HG03520 (cell line): ENCODE measurements at regions not wholly inside any gene's neighbourhood (a gene's known extent, or its start where the extent isn't known, plus 50 kb on each side); places are given as distances from the start of the nearest gene placed in this dataset.
A peak's percentile ranks its signal among the peaks of the same experiment; 100 is the strongest.
"Not testable (repeated sequence)": the region's sequence is repeated elsewhere in the genome, so short reads cannot be mapped to it uniquely, and the experiment has no call there.

ENCODE experiments used
- ATAC-seq: cut with Tn5 transposase; IDR thresholded peaks from one replicate; pipeline ENCODE4 v1.9.1; 2021; ENCODE audit warnings: mild to moderate bottlenecking, moderate library complexity; ENCODE audit not compliant: unreplicated experiment

DNA sequence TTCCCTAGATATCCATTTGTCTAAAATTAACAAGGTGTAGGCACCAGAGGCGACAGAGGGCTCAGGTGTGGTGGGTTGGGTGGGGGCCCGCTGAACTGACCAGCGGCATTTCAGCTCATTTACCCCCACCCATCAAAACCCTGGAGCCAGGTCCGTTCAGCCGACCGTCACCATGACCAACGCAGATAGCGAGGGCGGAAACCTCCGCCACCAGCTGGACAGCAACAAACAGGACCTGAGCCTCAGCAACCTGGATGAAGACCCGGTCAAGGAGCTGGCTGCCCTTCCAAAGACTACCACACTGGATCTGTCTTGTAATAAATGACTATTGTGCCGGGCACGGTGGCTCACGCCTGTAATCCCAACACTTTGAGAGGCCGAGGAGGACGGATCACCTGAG lies 120.8 kb upstream of the LGSN start:
- ATAC-seq, result no peak

DNA sequence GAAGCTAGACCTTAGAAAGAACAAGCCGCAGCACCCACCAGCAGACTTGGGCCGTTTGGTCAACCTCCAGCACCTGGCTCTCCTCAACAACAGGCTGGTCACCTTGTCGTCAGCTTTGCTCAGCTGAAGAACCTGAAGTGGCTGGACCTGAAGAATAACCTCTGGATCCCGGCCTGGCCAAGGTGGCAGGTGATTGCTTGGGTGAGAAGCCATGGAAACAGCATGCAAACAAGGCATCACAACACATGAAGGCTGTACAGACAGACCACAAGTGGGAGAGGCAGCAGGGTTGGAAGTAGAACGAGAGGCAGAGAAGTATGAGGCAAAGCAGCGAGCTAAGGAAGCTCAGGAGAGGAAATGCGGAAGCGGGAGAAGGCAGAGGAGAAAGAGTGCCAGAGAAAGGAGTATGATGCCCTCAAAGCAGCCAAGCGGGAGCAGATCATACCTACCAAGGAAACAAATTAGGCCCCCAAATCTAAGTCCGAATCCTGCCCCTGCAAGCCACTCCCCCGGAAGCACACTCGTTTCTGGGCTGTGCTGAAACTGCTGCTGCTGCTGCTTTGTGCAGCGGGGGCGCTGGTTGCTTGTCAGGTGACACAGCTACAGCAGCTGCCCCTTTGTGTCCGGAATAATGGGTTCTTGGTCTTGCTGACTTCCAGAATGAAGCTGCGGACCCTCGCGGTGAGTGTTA lies 121.6 kb upstream of the LGSN start:
- ATAC-seq, result peak; percentile 79

DNA sequence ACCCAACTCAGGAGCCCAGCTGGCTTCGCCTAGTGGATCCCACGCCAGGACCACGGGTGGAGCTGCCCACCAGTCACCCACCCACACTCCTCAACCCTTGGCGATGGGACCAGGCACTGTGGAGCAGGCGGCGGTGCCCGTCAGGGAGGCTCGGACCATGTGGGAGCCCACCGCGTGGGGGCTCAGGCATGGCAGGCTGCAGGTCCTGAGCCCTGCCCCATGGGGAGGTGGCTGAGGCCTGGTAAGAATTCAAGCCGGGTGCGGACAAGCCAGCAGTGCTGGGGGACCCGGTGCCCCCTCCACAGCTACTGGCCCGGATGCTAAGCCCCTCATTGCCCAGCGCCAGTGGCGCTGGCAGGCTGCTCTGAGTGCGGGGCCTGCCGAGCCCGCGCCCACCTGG lies 123.1 kb upstream of the LGSN start:
- ATAC-seq, result no peak

DNA sequence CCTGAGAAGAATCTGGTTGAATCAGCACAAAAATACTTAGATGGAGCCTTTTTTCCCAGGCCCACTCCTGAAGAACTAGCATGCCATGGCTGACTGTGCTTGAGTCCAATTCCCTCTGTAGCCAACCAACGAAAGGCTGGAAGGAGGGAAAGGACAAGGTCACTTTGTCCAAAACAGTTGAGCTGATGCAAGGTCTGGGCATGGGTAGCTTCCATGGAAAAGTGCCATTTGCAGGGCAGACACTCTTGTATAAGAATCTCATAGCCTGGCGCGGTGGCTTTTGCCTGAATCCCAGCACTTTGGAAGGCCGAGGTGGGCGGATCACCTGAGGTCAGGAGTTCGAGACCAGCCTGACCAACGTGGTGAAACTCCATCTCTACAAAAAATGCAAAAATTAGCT lies 125.0 kb upstream of the LGSN start:
- ATAC-seq, result no peak

DNA sequence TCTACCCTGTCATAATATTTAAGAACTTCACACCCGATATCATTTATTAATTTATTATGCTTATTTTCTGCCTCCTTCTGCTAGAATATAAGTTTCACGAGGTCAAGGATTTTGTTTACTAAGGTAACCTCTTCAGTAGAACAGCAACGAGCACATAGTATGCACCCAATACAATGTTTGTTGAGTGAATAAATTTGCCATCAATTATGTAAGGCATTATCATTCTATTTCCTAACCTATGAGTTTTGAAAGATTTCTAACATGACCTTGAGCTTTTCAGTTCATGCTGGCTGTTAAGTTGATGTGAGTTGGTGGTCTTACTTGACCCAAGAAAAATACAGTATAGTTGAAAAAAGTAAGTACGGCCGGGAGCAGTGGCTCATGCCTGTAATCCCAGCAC lies 125.9 kb upstream of the LOC128125822 start:
- ATAC-seq, result no peak

DNA sequence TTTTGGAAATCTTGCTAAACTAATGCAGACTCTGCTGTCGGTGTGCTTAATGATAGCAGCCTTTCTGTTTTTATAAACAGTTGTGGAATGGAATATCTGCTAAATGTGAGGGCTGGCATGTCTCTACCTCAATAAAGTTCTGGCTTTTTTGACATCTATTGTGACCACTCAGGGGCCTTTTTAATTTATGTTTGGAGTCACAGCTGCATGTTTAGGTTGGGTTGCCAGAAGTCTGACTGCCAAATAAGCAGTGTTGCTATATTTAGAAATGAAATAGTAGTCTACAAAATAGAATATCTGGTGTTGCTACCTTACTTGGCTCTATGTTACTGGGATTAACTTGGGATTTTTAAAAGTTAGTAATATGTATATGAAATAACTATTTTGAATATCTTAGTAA lies 125.1 kb upstream of the LOC128125822 start:
- no peak for ATAC-seq

DNA sequence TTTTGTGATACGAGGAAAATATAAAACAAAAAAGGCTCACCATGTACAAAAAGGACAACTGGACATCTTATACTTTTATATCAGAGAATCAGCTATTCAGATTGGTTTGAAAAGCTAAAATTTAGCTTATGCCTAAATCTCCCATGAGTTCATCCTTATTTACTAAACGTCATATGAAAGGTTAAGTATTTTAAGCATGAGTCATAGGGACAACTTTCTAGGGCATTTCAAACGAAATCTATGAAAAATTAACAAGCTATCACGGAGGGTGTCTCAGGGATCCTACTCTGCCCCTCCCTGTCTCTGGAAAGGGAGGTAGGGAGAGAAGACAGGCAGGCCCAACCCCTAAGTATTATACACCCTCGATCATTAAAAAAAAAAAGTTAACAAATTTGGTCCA lies 124.1 kb upstream of the LOC128125822 start:
- no peak for ATAC-seq

DNA sequence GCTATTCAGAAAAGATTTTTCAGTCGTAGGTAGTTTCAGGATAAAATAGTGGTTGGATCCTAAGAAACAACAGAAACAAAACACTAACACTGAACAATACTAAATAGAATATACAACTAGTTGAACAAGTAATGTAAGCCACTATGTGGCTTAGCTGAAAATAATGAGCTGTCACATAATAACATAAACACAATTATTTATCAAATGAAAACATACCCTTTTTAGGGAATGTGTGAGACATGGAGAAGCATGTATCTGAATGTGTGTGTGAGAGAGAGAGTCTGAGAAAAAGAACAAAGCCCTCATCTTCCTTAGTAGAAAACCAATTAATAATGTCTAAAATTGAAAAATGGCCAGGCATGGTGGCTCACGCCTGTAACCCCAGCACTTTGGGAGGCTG lies 122.6 kb upstream of the LOC128125822 start:
- ATAC-seq, result no peak

DNA sequence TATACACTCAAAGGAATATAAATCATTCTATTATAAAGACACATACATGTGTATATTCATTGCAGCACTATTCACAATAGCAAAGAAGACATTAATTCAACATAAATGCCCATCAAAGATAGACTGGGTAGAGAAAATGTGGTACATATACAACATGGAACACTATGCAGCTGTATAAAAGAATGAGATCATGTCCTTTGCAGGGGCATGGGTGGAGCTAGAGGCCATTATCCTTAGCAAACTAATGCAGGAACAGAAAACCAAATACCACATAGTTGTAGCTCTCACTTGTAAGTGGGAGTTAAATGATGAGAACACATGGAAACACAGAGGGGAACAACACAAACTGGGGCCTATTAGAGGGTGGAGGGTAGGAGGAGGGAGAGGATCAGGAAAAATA lies 121.0 kb upstream of the LOC128125822 start:
- ATAC-seq, result no peak

DNA sequence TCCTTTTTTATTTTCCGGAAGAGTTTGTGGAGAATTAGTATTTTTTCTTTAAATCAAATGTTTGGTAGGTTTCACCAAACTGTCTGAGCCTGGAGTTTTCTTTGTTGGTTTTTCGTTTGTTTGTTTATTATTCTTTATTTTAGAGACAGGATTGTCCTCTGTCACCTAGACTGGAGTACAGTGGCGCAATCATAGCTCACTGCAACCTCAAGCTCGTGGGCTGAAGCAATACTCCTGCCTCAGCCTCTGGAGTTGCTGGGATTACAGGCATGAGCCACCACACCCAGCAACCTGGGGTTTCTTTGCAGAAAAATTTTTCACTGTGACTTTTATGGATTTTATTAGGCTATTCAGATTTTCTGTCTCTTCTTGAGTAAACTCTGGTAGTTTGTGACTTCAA lies 120.2 kb upstream of the LOC128125822 start:
- ATAC-seq, result no peak

DNA sequence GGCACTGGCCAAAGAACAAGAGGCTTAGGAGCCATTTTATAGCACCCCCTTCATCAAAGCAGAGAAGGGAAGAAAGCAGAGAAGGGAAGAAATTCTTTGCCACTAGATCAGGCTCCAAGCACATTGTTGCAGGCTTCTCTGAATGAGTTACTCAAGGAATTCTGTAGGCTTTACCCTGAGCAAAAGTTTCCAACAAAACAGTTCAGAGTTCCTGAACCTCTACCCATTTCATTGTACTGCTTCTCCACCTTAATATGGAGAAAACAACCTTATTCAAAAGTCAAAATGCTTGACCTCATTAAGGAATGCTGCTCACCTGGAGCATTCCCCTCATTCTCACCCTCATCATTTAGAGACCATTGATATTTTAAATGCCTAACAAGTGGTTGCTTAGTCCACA lies 115.5 kb upstream of the LOC128125822 start:
- no peak for ATAC-seq

DNA sequence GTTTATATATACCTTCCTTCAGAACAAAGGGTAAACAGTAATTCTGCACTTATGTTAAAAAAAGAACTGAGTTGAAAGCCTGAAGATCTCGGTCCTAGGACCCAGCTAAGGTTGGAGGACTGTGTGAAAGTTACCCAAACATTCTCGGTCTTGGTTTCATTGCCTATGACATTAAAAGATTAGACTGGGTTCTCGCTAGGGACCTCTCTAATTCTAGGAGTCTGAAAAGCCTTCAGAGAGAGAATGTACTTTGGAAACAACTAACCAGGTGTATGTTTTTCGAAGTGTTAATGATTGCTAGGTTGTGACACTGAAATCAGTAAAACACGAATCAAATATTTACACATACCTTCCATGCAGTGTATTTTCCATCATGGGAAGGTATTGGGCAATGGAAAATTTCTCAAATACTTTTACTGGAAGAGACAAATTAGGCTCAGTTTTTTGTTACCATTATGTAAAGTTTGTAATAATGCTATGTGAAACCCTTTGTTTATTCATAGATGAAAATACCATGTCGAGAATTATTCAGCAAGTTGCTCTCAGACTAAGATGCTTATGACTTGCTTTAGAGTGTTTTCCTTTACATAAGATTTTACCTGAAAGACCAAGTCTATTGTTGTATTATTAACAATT lies 113.7 kb upstream of the LOC128125822 start:
- peak; percentile 80 for ATAC-seq

DNA sequence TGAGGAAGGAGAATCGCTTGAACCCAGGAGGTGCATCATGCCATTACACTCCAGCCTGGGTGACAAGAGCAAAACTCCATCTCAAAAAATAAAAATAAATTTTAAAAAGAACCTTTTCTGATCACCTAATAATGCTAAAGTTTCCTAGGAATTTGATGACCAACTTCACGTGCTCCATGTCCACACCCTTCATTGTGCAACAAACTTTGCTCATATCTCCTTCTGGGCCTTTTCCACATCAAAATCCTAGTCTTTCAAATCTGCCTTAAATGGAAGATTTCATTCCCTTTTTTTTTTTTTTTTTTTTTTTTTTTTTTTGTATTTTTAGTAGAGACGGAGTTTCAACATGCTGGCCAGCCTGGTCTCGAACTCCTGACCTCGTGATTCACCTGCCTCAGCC lies 112.5 kb upstream of the LOC128125822 start:
- no peak for ATAC-seq

DNA sequence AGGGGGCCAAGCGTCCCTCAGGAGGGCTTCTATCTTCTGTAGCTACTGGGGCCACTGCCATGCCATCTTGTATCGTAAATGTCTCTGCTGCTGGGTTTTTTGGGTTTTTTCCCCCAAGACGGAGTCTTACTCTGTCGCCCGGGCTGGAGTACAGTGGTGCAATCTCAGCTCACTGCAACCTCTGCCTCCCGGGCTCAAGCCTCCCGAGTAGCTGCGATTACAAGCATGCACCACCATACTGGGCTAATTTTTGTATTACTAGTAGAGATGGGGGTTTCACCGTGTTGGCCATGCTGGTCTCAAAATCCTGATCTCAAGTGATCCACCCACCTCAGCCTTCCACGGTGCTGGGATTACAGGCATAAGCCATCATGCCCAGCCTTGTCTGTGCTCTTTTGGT lies 111.3 kb upstream of the LOC128125822 start:
- no peak for ATAC-seq

DNA sequence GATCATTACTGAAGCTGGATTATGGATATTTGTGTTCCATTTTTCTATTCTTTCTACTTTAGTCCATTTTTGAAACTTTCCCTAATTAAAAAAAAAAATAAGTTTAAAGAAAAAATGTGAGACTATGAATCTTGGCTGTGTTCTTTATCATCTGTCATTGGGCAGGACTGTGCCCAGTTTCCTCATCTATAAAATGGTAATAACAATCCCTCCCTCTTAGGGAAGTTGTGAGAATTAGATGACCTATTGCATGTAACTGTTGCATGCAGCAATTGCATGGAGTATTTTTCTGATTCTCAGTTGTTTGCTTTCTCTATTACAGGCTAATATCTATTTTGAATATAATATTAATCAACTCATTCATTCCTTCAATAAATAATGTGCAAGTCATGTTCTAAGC lies 108.2 kb upstream of the LOC128125822 start:
- no peak for ATAC-seq

DNA sequence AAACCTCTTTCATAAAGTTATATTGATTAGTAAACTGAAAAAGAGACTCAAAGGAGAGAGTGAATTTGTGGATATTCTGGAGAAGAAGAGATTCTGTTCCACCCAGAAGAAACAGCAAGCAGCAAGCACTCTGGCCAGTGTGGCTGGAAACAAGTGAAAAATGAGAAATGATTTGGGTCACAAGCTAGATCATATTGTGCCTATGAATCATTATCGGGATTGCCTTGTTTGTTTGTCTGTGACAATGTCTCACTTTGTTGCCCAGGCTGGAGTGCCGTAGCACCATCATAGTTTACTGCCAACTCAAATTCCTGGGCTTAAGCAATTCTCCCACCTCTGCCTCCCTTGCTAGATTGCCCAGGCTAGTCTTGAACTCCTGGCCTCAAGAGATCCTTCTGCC lies 106.5 kb upstream of the LOC128125822 start:
- ATAC-seq, result no peak

DNA sequence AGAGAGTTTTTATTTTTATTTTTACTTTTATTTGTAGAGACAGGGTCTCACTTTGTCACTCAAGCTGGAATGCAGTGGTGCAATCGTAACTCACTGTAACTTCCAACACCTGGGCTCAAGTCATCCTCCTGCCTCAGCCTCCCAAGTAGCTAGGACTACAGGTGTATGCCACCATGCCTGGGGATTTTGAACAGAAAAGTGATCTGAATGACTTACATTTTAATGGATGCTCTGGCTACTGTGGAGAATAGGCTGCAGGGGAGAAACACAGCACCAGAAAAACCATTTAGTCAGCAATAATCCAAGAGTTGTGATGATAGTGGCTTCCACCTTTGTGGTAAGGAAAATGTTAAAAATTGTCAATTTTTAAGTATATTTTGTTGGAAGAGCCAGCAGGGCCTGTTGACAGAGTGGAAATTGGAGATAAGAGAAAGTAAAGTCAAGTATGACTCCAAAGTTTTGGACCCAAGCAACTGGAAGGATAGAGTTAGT lies 106.0 kb upstream of the LOC128125822 start:
- ATAC-seq, result no peak

DNA sequence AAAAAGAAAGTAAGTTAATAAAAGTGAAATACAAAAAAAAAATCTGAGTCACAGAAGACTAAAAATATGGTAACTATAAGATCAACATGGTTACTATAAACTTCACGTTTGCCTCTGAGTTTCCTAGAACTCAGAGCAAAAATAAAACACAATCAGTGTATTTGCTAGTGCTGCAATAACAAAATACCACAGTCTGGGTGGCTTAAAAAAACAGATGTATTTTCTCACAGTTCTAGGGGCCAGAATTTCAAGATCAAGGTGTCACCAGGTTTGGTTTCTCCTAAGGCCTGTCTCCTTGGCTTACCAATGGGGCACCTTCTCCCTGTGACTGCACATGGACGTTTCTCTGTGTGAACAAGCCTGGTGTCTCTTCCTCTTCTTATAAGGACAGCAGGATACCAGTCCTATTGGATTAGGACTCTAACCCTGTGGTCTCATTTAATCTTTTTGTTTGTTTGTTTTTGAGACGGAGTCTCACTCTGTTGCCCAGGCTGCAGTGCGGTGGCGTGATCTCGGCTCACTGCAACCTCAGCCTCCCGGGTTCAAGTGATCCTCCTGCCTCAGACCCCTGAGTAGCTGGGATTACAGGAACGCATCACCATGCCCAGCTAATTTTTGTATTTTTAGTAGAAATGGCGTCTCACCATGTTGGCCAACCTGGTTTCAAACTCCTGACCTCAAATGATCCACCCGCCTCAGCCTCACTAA lies 104.9 kb upstream of the LOC128125822 start:
- no peak for ATAC-seq

DNA sequence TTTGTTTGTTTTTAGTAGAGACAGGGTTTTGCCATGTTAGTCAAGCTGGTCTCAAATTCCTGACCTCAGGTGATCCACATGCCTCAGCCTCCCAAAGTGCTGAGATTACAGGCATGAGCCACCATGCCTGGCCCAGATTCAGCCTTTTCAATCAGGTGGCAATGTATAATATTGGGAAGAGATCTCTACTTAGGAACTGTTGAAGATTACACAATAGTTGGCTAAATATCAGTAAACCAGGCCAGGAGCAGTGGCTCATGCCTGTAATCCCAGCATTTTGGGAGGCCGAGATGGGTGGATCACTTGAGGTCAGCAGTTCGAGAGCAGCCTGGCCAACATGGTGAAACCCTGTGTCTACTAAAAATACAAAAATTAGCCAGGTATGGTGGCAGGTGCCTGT lies 101.1 kb upstream of the LOC128125822 start:
- ATAC-seq, result not testable (repeated sequence)

DNA sequence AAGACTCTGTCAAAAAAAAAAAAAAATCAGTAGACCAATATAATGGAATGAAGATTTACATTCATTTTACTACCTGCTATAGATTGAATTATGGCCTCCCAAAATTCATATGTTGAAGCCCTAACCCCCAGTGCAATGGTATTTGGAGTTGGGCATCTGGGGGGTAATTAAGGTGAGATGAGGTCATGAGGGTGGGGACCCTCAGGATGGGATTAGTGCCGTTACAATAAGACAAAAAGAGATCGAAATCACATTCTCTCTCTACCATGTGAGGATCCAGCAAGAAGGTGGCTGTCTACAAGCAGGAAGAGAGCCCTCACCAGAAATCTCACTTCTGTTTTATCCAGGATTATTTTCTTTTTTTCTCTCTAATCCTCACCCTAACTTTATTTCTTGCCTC lies 100.6 kb upstream of the LOC128125822 start:
- no peak for ATAC-seq

DNA sequence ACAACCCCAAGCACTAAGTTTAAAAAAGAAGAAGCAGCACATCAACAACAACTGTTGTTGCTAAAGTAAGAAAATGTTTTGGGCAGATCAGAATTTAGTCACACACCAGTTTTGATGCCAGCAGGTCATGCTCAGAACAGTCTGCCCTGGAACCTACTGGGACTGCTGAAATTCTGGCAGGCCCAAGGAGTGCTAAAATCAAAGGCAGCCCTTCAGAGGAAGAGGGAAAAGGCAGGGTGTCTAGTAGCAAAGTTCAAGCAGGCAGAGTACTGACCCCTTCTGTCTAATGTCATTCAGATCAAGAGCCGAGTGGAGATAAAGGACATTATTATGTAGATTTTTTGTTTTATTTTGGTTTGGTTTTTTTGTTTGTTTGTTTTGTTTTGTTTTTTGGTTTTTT lies 96.6 kb upstream of the LOC128125822 start:
- no peak for ATAC-seq

DNA sequence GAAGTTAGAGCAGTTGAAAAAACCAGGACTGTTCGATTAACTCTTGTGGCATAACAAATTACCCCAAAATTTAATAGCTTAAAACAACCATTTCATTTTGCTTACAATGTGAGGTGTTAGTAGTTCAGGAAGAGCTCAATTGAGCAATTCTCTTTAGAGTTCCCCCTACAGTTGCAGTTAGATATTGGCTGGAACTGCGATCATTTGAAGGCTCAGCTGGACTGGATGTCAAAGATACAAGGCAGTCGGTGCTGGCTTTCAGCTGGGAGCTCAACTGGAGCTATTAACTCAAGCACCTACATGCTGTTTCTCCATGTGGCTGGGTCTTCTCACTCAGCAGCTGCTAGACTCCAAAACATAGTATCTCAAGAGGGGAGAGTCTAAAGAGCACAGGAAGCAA lies 96.0 kb upstream of the LOC128125822 start:
- no peak for ATAC-seq
